SK-N-SH (cell line): ENCODE measurements at regions not wholly inside any gene's neighbourhood (a gene's known extent, or its start where the extent isn't known, plus 50 kb on each side); places are given as distances from the start of the nearest gene placed in this dataset.

Source experiments
- CTCF ChIA-PET: fragments of 300-600, 350-600 bp; formaldehyde crosslinking; extraction: SDS; loops from one replicate; lab custom pipeline; 2021; lab: Yijun Ruan, JAX
- POLR2A ChIA-PET: fragments of 350-600 bp; sonication (Branson Sonifier 250); formaldehyde crosslinking; extraction: SDS; loops from one replicate; lab custom pipeline; 2020; ENCODE audit warnings: antibody characterized with exemption, inconsistent platforms; lab: Yijun Ruan, JAX
- DNase-seq: peaks from one replicate; pipeline ENCODE4 v3.0.0; 2012
- H2AFZ ChIP-seq: fragments of 200-600 bp; sonication (generic); 2 replicates; pipeline ENCODE4 v1.8.1; 2016; ENCODE audit warnings: antibody characterized with exemption, mild to moderate bottlenecking, low read depth
- H3F3A ChIP-seq: fragments of 200-600 bp; sonication (generic); replicated peaks from 2 replicates; pipeline ENCODE3; 2016; ENCODE audit warnings: antibody characterized with exemption, mild to moderate bottlenecking; ENCODE audit not compliant: insufficient read depth
- H3K27ac ChIP-seq, 2 experiments: fragments of 200-500 bp in 1 of 2; fragments of 200-600 bp in 1 of 2; sonication (Bioruptor generic) in 1 of 2; sonication (generic), shearing (Covaris generic) in 1 of 2; 2 replicates each; pipeline versions ENCODE4 v1.5.1 to v1.6.1; 2014 to 2016; ENCODE audit warnings: low read depth in 2 of 2, inconsistent platforms in 1 of 2, low read length in 1 of 2, mild to moderate bottlenecking in 1 of 2, mixed read lengths in 1 of 2
- H3K27me3 ChIP-seq: fragments of 200-600 bp; sonication (generic), shearing (Covaris generic); 2 replicates; pipeline ENCODE4 v1.6.1; 2016; ENCODE audit warnings: mixed run types; ENCODE audit not compliant: insufficient read depth
- H3K36me3 ChIP-seq, 2 experiments: fragments of 200-500 bp in 1 of 2; fragments of 200-600 bp in 1 of 2; sonication (Bioruptor generic) in 1 of 2; sonication (generic) in 1 of 2; replicated peaks in 1 of 2; 2 replicates each; pipeline versions ENCODE3 to v1.5.1; 2014 to 2016; ENCODE audit warnings: low read length in 1 of 2, mild to moderate bottlenecking in 1 of 2; ENCODE audit not compliant: insufficient read depth in 2 of 2, control insufficient read depth in 1 of 2
- H3K4me1 ChIP-seq, 2 experiments: fragments of 200-500 bp in 1 of 2; fragments of 200-600 bp in 1 of 2; sonication (Bioruptor generic) in 1 of 2; sonication (generic), shearing (Covaris generic) in 1 of 2; 2 replicates each; pipeline versions ENCODE4 v1.5.1 to v1.6.1; 2014 to 2016; ENCODE audit warnings: low read depth in 1 of 2, low read length in 1 of 2, mixed run types in 1 of 2; ENCODE audit not compliant: insufficient read depth in 2 of 2, control insufficient read depth in 1 of 2
- H3K4me2 ChIP-seq: fragments of 200-600 bp; sonication (generic), shearing (Covaris generic); 2 replicates; pipeline ENCODE4 v1.6.1; 2017; ENCODE audit warnings: mixed run types
- H3K4me3 ChIP-seq, 2 experiments: fragments of 200-500 bp in 1 of 2; fragments of 200-600 bp in 1 of 2; sonication (Bioruptor generic) in 1 of 2; sonication (generic), shearing (Covaris generic) in 1 of 2; 2 replicates each; pipeline versions ENCODE4 v1.5.1 to v1.8.1; 2014 to 2016; ENCODE audit warnings: low read depth in 2 of 2, inconsistent platforms in 1 of 2, low read length in 1 of 2, mild to moderate bottlenecking in 1 of 2, mixed read lengths in 1 of 2, moderate library complexity in 1 of 2
- H3K79me2 ChIP-seq: fragments of 200-600 bp; sonication (generic); 2 replicates; pipeline ENCODE4 v1.8.1; 2017; ENCODE audit warnings: mild to moderate bottlenecking; ENCODE audit not compliant: insufficient read depth
- H3K9ac ChIP-seq: fragments of 200-600 bp; sonication (generic); 2 replicates; pipeline ENCODE4 v1.6.1; 2017; ENCODE audit warnings: mixed run types
- H3K9me2 ChIP-seq: fragments of 200-600 bp; sonication (generic); 2 replicates; pipeline ENCODE4 v1.6.1; 2017; ENCODE audit warnings: mixed run types
- H3K9me3 ChIP-seq: fragments of 200-600 bp; sonication (generic); 2 replicates; pipeline ENCODE4 v1.6.1; 2017; ENCODE audit warnings: mixed run types, mild to moderate bottlenecking, moderate library complexity
- H4K20me1 ChIP-seq: fragments of 200-600 bp; sonication (generic); 2 replicates; pipeline ENCODE4 v1.6.1; 2017; ENCODE audit warnings: mild to moderate bottlenecking, mixed run types; ENCODE audit not compliant: insufficient read depth
- ELF1 ChIP-seq: IDR thresholded peaks from 2 replicates; pipeline ENCODE4 v1.4.0; 2012
- EP300 ChIP-seq, 2 experiments: IDR thresholded peaks; 2 replicates each; pipeline versions ENCODE4 v1.4.0 to v1.6.1; 2012; ENCODE audit warnings: borderline replicate concordance in 1 of 2, low read depth in 1 of 2, low read length in 1 of 2
- EZH2phosphoT487 ChIP-seq: fragments of 200-600 bp; sonication (generic); IDR thresholded peaks from 2 replicates; pipeline ENCODE4 v1.6.1; 2017; ENCODE audit warnings: low read depth, mixed run types, mild to moderate bottlenecking, antibody characterized with exemption, moderate library complexity, borderline replicate concordance
- FOSL2 ChIP-seq: IDR thresholded peaks from 2 replicates; pipeline ENCODE4 v1.4.0; 2012; ENCODE audit warnings: low read depth, mild to moderate bottlenecking, moderate library complexity, borderline replicate concordance
- FOXJ3 ChIP-seq: sonication (generic); formaldehyde crosslinking; IDR thresholded peaks from 2 replicates; pipeline ENCODE4 v1.5.1; 2020; ENCODE audit warnings: mild to moderate bottlenecking, missing genetic modification reagents
- FOXM1 ChIP-seq: IDR thresholded peaks from 2 replicates; pipeline ENCODE4 v1.4.0; 2012; ENCODE audit warnings: low read depth, mild to moderate bottlenecking
- JUND ChIP-seq: IDR thresholded peaks from 2 replicates; pipeline ENCODE4 v1.4.0; 2012
- MEF2A ChIP-seq: IDR thresholded peaks from 2 replicates; pipeline ENCODE4 v1.4.0; 2012; ENCODE audit warnings: low read depth, borderline replicate concordance
- NFIC ChIP-seq: IDR thresholded peaks from 2 replicates; pipeline ENCODE4 v1.4.0; 2012; ENCODE audit warnings: borderline replicate concordance
- RFX5 ChIP-seq: IDR thresholded peaks from 2 replicates; pipeline ENCODE4 v1.6.1; 2012; ENCODE audit warnings: mild to moderate bottlenecking, improper control_type of control experiment, low read length
- SIN3A ChIP-seq: IDR thresholded peaks from 2 replicates; pipeline ENCODE4 v1.6.1; 2012; ENCODE audit warnings: low read depth, mild to moderate bottlenecking, low read length, moderate library complexity, borderline replicate concordance
- SMC3 ChIP-seq: IDR thresholded peaks from 2 replicates; pipeline ENCODE4 v1.6.1; 2012; ENCODE audit warnings: low read depth, low read length, improper control_type of control experiment
- TAF1 ChIP-seq: IDR thresholded peaks from 2 replicates; pipeline ENCODE4 v1.6.1; 2012; ENCODE audit warnings: low read depth, mild to moderate bottlenecking, low read length, moderate library complexity, borderline replicate concordance
- YY1 ChIP-seq: IDR thresholded peaks from 2 replicates; pipeline ENCODE4 v1.4.0; 2012; ENCODE audit warnings: low read depth, mild to moderate bottlenecking
- WGBS: methylation state at CpG from one replicate; pipeline ENCODE4 v1.1.6; 2017; ENCODE audit warnings: low lambda C conversion rate; 5-methylcytosine and 5-hydroxymethylcytosine counted together
- TF ChIP-seq, protein P1 (sequence below): IDR thresholded peaks from 2 replicates; pipeline ENCODE4; 2012
- TF ChIP-seq, protein P2 (sequence below): IDR thresholded peaks from 2 replicates; pipeline ENCODE4 v1.4.0; 2012; ENCODE audit warnings: low read depth, borderline replicate concordance
- TF ChIP-seq, protein P3 (sequence below): IDR thresholded peaks from 2 replicates; pipeline ENCODE4 v1.4.0; 2012; ENCODE audit warnings: low read depth
- TF ChIP-seq, protein P4 (sequence below): fragments of 150-350 bp; IDR thresholded peaks from 2 replicates; pipeline ENCODE4 v1.6.1; 2017; ENCODE audit warnings: antibody characterized with exemption, low read length, low read depth, borderline replicate concordance
- TF ChIP-seq, protein P5 (sequence below): IDR thresholded peaks from 2 replicates; pipeline ENCODE4 v1.6.1; 2012; ENCODE audit warnings: mild to moderate bottlenecking, low read depth, low read length, moderate library complexity

DNA sequence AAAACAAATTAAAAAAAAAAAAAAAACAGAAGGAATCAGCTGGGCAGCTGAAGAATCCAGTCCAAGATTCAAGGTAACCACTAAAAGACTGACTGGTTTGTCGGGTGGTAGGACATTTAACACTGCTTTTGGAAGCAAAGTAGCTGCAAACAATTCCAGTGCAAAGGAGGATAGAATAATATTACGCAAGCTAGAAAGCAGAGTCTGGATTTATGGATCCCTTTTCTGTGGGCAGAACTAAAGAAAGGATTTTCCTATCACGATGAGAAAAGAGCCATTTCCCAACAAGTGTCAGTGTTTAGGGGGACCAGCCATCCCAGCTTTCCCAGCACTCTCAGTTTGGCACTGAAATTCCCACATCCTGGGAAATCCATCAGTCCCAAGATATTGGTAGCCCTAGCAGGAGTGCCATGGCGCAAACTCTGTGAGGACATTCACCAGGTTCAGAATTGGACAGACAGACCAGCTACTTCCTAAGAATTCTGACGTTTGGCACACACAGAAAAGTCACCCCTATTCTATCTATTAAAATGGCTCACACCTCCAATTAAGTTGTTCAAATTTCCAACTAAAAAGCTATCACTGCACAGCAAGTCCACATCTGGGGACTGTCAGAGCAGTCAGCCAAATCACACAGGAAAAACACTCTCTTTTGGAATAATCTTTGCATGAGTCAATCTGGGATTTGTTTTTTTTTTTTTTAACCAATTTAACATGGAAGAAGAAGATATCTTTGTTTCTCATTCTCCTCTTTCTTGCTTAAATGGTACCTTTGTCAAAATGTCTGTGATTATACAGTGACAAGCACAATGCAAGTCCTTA is 356.8 kb upstream of the ARID1B start:
- Histone ChIP-seq H3K9me2 (no peaks in the 10 kb centered on the region), H3F3A (peaks cover 9% of the 10 kb centered on the region), H3K9me3 (no peaks in the 10 kb centered on the region), H3K9ac (no peak overlapping the region), H3K4me2 (no peak overlapping the region), H3K79me2 (no peaks in the 10 kb centered on the region), H3K36me3 (no peaks in the 10 kb centered on the region)
- WGBS, result 42% methylated on average over 4 of the region's 5 CpGs
- DNase-seq, result no peak
- POLR2A ChIA-PET, result no interaction called here
- TF ChIP-seq, protein P1, sequence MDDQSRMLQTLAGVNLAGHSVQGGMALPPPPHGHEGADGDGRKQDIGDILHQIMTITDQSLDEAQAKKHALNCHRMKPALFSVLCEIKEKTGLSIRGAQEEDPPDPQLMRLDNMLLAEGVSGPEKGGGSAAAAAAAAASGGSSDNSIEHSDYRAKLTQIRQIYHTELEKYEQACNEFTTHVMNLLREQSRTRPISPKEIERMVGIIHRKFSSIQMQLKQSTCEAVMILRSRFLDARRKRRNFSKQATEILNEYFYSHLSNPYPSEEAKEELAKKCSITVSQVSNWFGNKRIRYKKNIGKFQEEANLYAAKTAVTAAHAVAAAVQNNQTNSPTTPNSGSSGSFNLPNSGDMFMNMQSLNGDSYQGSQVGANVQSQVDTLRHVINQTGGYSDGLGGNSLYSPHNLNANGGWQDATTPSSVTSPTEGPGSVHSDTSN, result no peak
- TF ChIP-seq, protein P2, sequence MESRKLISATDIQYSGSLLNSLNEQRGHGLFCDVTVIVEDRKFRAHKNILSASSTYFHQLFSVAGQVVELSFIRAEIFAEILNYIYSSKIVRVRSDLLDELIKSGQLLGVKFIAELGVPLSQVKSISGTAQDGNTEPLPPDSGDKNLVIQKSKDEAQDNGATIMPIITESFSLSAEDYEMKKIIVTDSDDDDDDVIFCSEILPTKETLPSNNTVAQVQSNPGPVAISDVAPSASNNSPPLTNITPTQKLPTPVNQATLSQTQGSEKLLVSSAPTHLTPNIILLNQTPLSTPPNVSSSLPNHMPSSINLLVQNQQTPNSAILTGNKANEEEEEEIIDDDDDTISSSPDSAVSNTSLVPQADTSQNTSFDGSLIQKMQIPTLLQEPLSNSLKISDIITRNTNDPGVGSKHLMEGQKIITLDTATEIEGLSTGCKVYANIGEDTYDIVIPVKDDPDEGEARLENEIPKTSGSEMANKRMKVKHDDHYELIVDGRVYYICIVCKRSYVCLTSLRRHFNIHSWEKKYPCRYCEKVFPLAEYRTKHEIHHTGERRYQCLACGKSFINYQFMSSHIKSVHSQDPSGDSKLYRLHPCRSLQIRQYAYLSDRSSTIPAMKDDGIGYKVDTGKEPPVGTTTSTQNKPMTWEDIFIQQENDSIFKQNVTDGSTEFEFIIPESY, result no peak
- TF ChIP-seq NFIC (no peak), RFX5 (no peak), SIN3A (no peak)
- TF ChIP-seq, all 33 proteins: peak for 0
- Histone ChIP-seq H3K4me3 (no peak overlapping the region), H4K20me1 (no peaks in the 10 kb centered on the region), H3K27ac (peak overlapping the region in 1 of 2 experiments; percentile 39; a peak in 1 of 4 replicates), H3K27me3 (no peaks in the 10 kb centered on the region), H2AFZ (no peak overlapping the region), H3K4me1 (no peaks in the 10 kb centered on the region)
- CTCF ChIA-PET, result interaction anchor here (1.2 kb wide), 1 partner anchor 9 kb away, joined by 3 read pairs; no protein-coding TSS in a partner anchor

DNA sequence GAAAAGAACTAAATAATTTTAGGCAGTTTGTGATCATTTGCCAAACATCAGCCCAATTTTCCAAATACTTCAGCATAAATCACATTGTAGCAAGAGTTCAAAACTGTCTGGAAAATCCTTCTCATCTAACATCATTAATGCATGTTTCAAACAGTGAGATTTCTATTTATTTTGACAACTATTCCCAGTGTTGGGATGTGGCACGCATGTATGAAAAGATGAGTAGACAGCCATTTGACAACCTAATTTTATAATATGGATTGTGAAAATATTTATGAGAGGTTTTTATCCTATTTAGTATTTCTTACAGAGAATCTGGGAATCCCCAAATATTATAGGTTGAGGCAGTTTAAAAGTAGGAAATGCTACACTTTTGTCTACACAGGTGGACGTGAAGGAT is 357.6 kb upstream of the ARID1B start:
- 76% methylated on average over 2 of the region's 2 CpGs for WGBS
- no peak for DNase-seq
- no peak for TF ChIP-seq ELF1
- TF ChIP-seq, protein P3, sequence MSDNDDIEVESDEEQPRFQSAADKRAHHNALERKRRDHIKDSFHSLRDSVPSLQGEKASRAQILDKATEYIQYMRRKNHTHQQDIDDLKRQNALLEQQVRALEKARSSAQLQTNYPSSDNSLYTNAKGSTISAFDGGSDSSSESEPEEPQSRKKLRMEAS, result no peak
- no peak for TF ChIP-seq YY1
- no peak for TF ChIP-seq JUND
- TF ChIP-seq NFIC, result no peak
- TF ChIP-seq FOSL2, result no peak
- TF ChIP-seq, protein P4, sequence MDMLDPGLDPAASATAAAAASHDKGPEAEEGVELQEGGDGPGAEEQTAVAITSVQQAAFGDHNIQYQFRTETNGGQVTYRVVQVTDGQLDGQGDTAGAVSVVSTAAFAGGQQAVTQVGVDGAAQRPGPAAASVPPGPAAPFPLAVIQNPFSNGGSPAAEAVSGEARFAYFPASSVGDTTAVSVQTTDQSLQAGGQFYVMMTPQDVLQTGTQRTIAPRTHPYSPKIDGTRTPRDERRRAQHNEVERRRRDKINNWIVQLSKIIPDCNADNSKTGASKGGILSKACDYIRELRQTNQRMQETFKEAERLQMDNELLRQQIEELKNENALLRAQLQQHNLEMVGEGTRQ, result no peak
- no peak for TF ChIP-seq TAF1
- no peak for TF ChIP-seq RFX5
- no peak for TF ChIP-seq MEF2A
- TF ChIP-seq FOXM1, result no peak
- TF ChIP-seq EZH2phosphoT487, result no peak
- TF ChIP-seq SMC3, result no peak
- TF ChIP-seq, protein P5, sequence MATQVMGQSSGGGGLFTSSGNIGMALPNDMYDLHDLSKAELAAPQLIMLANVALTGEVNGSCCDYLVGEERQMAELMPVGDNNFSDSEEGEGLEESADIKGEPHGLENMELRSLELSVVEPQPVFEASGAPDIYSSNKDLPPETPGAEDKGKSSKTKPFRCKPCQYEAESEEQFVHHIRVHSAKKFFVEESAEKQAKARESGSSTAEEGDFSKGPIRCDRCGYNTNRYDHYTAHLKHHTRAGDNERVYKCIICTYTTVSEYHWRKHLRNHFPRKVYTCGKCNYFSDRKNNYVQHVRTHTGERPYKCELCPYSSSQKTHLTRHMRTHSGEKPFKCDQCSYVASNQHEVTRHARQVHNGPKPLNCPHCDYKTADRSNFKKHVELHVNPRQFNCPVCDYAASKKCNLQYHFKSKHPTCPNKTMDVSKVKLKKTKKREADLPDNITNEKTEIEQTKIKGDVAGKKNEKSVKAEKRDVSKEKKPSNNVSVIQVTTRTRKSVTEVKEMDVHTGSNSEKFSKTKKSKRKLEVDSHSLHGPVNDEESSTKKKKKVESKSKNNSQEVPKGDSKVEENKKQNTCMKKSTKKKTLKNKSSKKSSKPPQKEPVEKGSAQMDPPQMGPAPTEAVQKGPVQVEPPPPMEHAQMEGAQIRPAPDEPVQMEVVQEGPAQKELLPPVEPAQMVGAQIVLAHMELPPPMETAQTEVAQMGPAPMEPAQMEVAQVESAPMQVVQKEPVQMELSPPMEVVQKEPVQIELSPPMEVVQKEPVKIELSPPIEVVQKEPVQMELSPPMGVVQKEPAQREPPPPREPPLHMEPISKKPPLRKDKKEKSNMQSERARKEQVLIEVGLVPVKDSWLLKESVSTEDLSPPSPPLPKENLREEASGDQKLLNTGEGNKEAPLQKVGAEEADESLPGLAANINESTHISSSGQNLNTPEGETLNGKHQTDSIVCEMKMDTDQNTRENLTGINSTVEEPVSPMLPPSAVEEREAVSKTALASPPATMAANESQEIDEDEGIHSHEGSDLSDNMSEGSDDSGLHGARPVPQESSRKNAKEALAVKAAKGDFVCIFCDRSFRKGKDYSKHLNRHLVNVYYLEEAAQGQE, result no peak
- no peak for TF ChIP-seq FOXJ3 (CRISPR knock-in tag)
- no peak for TF ChIP-seq EP300 (IDR thresholded peaks at IDR 0.05; ENCODE audit: borderline replicate concordance in 1 of 2, low read depth in 1 of 2, low read length in 1 of 2)

More for the DNA sequence above, 357.6 kb upstream of the ARID1B start:
- Histone ChIP-seq H4K20me1 (no peaks in the 10 kb centered on the region), H3K9ac (no peak overlapping the region), H3K9me3 (no peaks in the 10 kb centered on the region), H3K4me2 (no peak overlapping the region), H3K36me3 (no peaks in the 10 kb centered on the region), H3K27ac (no peak overlapping the region), H2AFZ (no peak overlapping the region), H3K4me1 (no peaks in the 10 kb centered on the region), H3K27me3 (no peaks in the 10 kb centered on the region), H3F3A (peaks cover 3% of the 10 kb centered on the region), H3K79me2 (no peaks in the 10 kb centered on the region), H3K4me3 (no peak overlapping the region), H3K9me2 (no peaks in the 10 kb centered on the region)
- CTCF ChIA-PET, result interaction anchor here (1.2 kb wide), 1 partner anchor 8 kb away, joined by 3 read pairs; no protein-coding TSS in a partner anchor
- POLR2A ChIA-PET, result no interaction called here
